ENCODE measurements at regions not wholly inside any gene's neighbourhood (a gene's known extent, or its start where the extent isn't known, plus 50 kb on each side); places are given as distances from the start of the nearest gene placed in this dataset.

GRCh38 chr13:23500849-23501248, 67.3 kb upstream of the SACS start:
- TF ChIP-seq CTCF (IDR thresholded peaks at IDR 0.05; ENCODE audit: insufficient read depth, low read length) (no peak), GABPA (IDR thresholded peaks at IDR 0.05; ENCODE audit: low read depth) (no peak)
